Nephron progenitor cell (in vitro differentiated cells): ENCODE measurements at regions not wholly inside any gene's neighbourhood (a gene's known extent, or its start where the extent isn't known, plus 50 kb on each side); places are given as distances from the start of the nearest gene placed in this dataset.

Source experiments
- DNase-seq: peaks from one replicate; pipeline ENCODE4 v3.0.0; 2021
- H3K27ac Mint-ChIP-seq: 2 replicates; pipeline ENCODE4 v1.8.0; 2021; ENCODE audit warnings: mild to moderate bottlenecking, moderate library complexity, mixed read lengths
- H3K27me3 Mint-ChIP-seq: 2 replicates; pipeline ENCODE4 v1.8.0; 2021; ENCODE audit warnings: mild to moderate bottlenecking, low read depth, mixed read lengths; ENCODE audit not compliant: poor library complexity
- H3K36me3 Mint-ChIP-seq: 2 replicates; pipeline ENCODE4 v1.8.0; 2021; ENCODE audit warnings: low read depth, mixed read lengths
- H3K4me1 Mint-ChIP-seq: 2 replicates; pipeline ENCODE4 v1.8.0; 2021; ENCODE audit warnings: mixed read lengths
- H3K4me3 Mint-ChIP-seq: 2 replicates; pipeline ENCODE4 v1.8.0; 2021; ENCODE audit warnings: mild to moderate bottlenecking, moderate library complexity, mixed read lengths
- H3K9me3 Mint-ChIP-seq: 2 replicates; pipeline ENCODE4 v1.8.0; 2021; ENCODE audit warnings: mild to moderate bottlenecking, moderate library complexity, mixed read lengths
- CTCF ChIP-seq: fragments of 200-600 bp; sonication (generic); IDR thresholded peaks from 2 replicates; pipeline ENCODE4 v1.5.0; 2021; ENCODE audit warnings: antibody characterized with exemption

GRCh38 chr13:75996582-75996981 is 360.5 kb downstream of the LMO7 start:
- no peaks in the 10 kb centered on the region for H3K9me3 Mint-ChIP-seq
- no peak for TF ChIP-seq CTCF
- no peak overlapping the region for H3K27ac Mint-ChIP-seq
- H3K4me3 Mint-ChIP-seq, result no peak overlapping the region
- H3K27me3 Mint-ChIP-seq, result no peaks in the 10 kb centered on the region
- H3K36me3 Mint-ChIP-seq, result no peaks in the 10 kb centered on the region
- no peak for DNase-seq
- no peaks in the 10 kb centered on the region for H3K4me1 Mint-ChIP-seq

- DNase-seq, result no peak
- Mint-ChIP-seq H3K27me3 (no peaks in the 10 kb centered on the region), H3K27ac (no peak overlapping the region), H3K36me3 (no peaks in the 10 kb centered on the region), H3K4me1 (no peaks in the 10 kb centered on the region), H3K4me3 (no peak overlapping the region), H3K9me3 (no peaks in the 10 kb centered on the region)
- no peak for TF ChIP-seq CTCF
Observed at GRCh38 chr13:75995966-75996365, 359.8 kb downstream of the LMO7 start.

GRCh38 chr13:75993823-75994222 is 357.7 kb downstream of the LMO7 start:
- no peaks in the 10 kb centered on the region for H3K36me3 Mint-ChIP-seq
- no peak overlapping the region for H3K4me3 Mint-ChIP-seq
- H3K4me1 Mint-ChIP-seq, result no peaks in the 10 kb centered on the region
- TF ChIP-seq CTCF, result no peak
- H3K27ac Mint-ChIP-seq, result no peak overlapping the region
- peaks cover 3% of the 10 kb centered on the region for H3K9me3 Mint-ChIP-seq
- no peak for DNase-seq
- no peaks in the 10 kb centered on the region for H3K27me3 Mint-ChIP-seq

- Mint-ChIP-seq H3K27me3 (no peaks in the 10 kb centered on the region), H3K4me1 (no peaks in the 10 kb centered on the region), H3K36me3 (no peaks in the 10 kb centered on the region), H3K27ac (no peak overlapping the region), H3K4me3 (no peak overlapping the region), H3K9me3 (peaks cover 6% of the 10 kb centered on the region)
- DNase-seq, result no peak
- no peak for TF ChIP-seq CTCF
Observed at GRCh38 chr13:75993241-75993640, 357.1 kb downstream of the LMO7 start.

- H3K9me3 Mint-ChIP-seq, result peaks cover 17% of the 10 kb centered on the region
- no peaks in the 10 kb centered on the region for H3K27me3 Mint-ChIP-seq
- peaks cover 3% of the 10 kb centered on the region for H3K4me1 Mint-ChIP-seq
- TF ChIP-seq CTCF, result no peak
- H3K4me3 Mint-ChIP-seq, result no peak overlapping the region
- no peak for DNase-seq
- H3K27ac Mint-ChIP-seq, result no peak overlapping the region
- no peaks in the 10 kb centered on the region for H3K36me3 Mint-ChIP-seq
Observed at GRCh38 chr13:75986818-75987217, 350.7 kb downstream of the LMO7 start.

- H3K27me3 Mint-ChIP-seq, result no peaks in the 10 kb centered on the region
- TF ChIP-seq CTCF, result no peak
- no peaks in the 10 kb centered on the region for H3K36me3 Mint-ChIP-seq
- DNase-seq, result no peak
- H3K27ac Mint-ChIP-seq, result no peak overlapping the region
- peaks cover 3% of the 10 kb centered on the region for H3K4me1 Mint-ChIP-seq
- peaks cover 17% of the 10 kb centered on the region for H3K9me3 Mint-ChIP-seq
- H3K4me3 Mint-ChIP-seq, result no peak overlapping the region
Observed at GRCh38 chr13:75985132-75985531, 349.0 kb downstream of the LMO7 start.
